ENCODE measurements at regions not wholly inside any gene's neighbourhood (a gene's known extent, or its start where the extent isn't known, plus 50 kb on each side); places are given as distances from the start of the nearest gene placed in this dataset.

GRCh38 chr12:68536885-68537485 lies 73.7 kb upstream of the RAP1B start:
- no peak for TF ChIP-seq CTCF (IDR thresholded peaks at IDR 0.05; ENCODE audit: insufficient read depth, low read length, poor library complexity, severe bottlenecking)
- TF ChIP-seq EZH2phosphoT487 (conservative IDR thresholded peaks at IDR 0.05; ENCODE audit: low read length) = no peak
